HG03039 (cell line): ENCODE measurements at regions not wholly inside any gene's neighbourhood (a gene's known extent, or its start where the extent isn't known, plus 50 kb on each side); places are given as distances from the start of the nearest gene placed in this dataset.
"Not testable (repeated sequence)": the region's sequence is repeated elsewhere in the genome, so short reads cannot be mapped to it uniquely, and the experiment has no call there.

Experiments used
- ATAC-seq: cut with Tn5 transposase; IDR thresholded peaks from one replicate; pipeline ENCODE4 v1.9.1; 2021; ENCODE audit warnings: mild to moderate bottlenecking, moderate library complexity; ENCODE audit not compliant: unreplicated experiment

- not testable (repeated sequence) for ATAC-seq
Measured at GRCh38 chr15:20292422-20293005, 249.1 kb downstream of the GOLGA6L6 start.

GRCh38 chr15:20291616-20292015, 250.0 kb downstream of the GOLGA6L6 start:
- ATAC-seq = not testable (repeated sequence)

- not testable (repeated sequence) for ATAC-seq
Measured at GRCh38 chr15:20290606-20291005, 251.0 kb downstream of the GOLGA6L6 start.

GRCh38 chr15:20289538-20290103, 252.0 kb downstream of the GOLGA6L6 start:
- ATAC-seq = not testable (repeated sequence)

GRCh38 chr15:20288800-20289537, 252.6 kb downstream of the GOLGA6L6 start:
- not testable (repeated sequence) for ATAC-seq

- not testable (repeated sequence) for ATAC-seq
Measured at GRCh38 chr15:20286559-20286958, 255.0 kb downstream of the GOLGA6L6 start.

- not testable (repeated sequence) for ATAC-seq
Measured at GRCh38 chr15:20285696-20286300, 255.8 kb downstream of the GOLGA6L6 start.

GRCh38 chr15:20284891-20285535, 256.6 kb downstream of the GOLGA6L6 start:
- not testable (repeated sequence) for ATAC-seq

- ATAC-seq = not testable (repeated sequence)
Measured at GRCh38 chr15:20283651-20284050, 257.9 kb downstream of the GOLGA6L6 start.

- not testable (repeated sequence) for ATAC-seq
Measured at GRCh38 chr15:20282491-20282943, 259.1 kb downstream of the GOLGA6L6 start.

- ATAC-seq = not testable (repeated sequence)
Measured at GRCh38 chr15:20281567-20282275, 259.9 kb downstream of the GOLGA6L6 start.

- no peak for ATAC-seq
Measured at GRCh38 chr15:20280933-20281463, 260.6 kb downstream of the GOLGA6L6 start.

- not testable (repeated sequence) for ATAC-seq
Measured at GRCh38 chr15:20280141-20280932, 261.3 kb downstream of the GOLGA6L6 start.

- not testable (repeated sequence) for ATAC-seq
Measured at GRCh38 chr15:20279056-20279455, 262.5 kb downstream of the GOLGA6L6 start.

GRCh38 chr15:20278376-20278775, 263.2 kb downstream of the GOLGA6L6 start:
- not testable (repeated sequence) for ATAC-seq

- not testable (repeated sequence) for ATAC-seq
Measured at GRCh38 chr15:20277451-20277850, 264.1 kb downstream of the GOLGA6L6 start.

GRCh38 chr15:20276312-20277114, 265.1 kb downstream of the GOLGA6L6 start:
- not testable (repeated sequence) for ATAC-seq

GRCh38 chr15:20275373-20275967, 266.1 kb downstream of the GOLGA6L6 start:
- ATAC-seq = not testable (repeated sequence)
